AG10803 (cell line): ENCODE measurements at regions not wholly inside any gene's neighbourhood (a gene's known extent, or its start where the extent isn't known, plus 50 kb on each side); places are given as distances from the start of the nearest gene placed in this dataset.

Experiments
- DNase-seq: peaks from one replicate; pipeline ENCODE4 v3.0.0; 2010; ENCODE audit warnings: low read depth
- H3K4me3 ChIP-seq: 2 replicates; pipeline ENCODE4 v1.5.1; 2011; ENCODE audit warnings: mild to moderate bottlenecking, low read length, control low read depth
- CTCF ChIP-seq: conservative IDR thresholded peaks from 2 replicates; pipeline ENCODE4 v1.5.1; 2011; ENCODE audit warnings: mild to moderate bottlenecking, low read length, control low read depth, inconsistent platforms

GRCh38 chr4:130053723-130054122 lies 957.8 kb downstream of the C4orf33 start:
- TF ChIP-seq CTCF: no peak
- no peak overlapping the region for H3K4me3 ChIP-seq
- no peak for DNase-seq

GRCh38 chr4:130054908-130055307 lies 959.0 kb downstream of the C4orf33 start:
- DNase-seq: no peak
- H3K4me3 ChIP-seq: no peak overlapping the region
- no peak for TF ChIP-seq CTCF

- DNase-seq: no peak
These were observed 960.3 kb downstream of the C4orf33 start for GRCh38 chr4:130056286-130056685.

GRCh38 chr4:130064471-130064870 lies 968.5 kb downstream of the C4orf33 start:
- no peak overlapping the region for H3K4me3 ChIP-seq
- DNase-seq: no peak
- no peak for TF ChIP-seq CTCF

More at GRCh38 chr4:130056286-130056685, 960.3 kb downstream of the C4orf33 start:
- H3K4me3 ChIP-seq: no peak overlapping the region
- no peak for TF ChIP-seq CTCF

GRCh38 chr4:130067419-130067818 lies 971.5 kb downstream of the C4orf33 start:
- no peak overlapping the region for H3K4me3 ChIP-seq
- TF ChIP-seq CTCF: no peak
- DNase-seq: no peak

- DNase-seq: no peak
- TF ChIP-seq CTCF: no peak
- no peak overlapping the region for H3K4me3 ChIP-seq
These were observed 972.1 kb downstream of the C4orf33 start for GRCh38 chr4:130068072-130068471.

GRCh38 chr4:130071746-130072145 lies 975.8 kb downstream of the C4orf33 start:
- no peak for DNase-seq
- no peak overlapping the region for H3K4me3 ChIP-seq
- no peak for TF ChIP-seq CTCF
